ENCODE measurements at regions not wholly inside any gene's neighbourhood (a gene's known extent, or its start where the extent isn't known, plus 50 kb on each side); places are given as distances from the start of the nearest gene placed in this dataset.

DNA sequence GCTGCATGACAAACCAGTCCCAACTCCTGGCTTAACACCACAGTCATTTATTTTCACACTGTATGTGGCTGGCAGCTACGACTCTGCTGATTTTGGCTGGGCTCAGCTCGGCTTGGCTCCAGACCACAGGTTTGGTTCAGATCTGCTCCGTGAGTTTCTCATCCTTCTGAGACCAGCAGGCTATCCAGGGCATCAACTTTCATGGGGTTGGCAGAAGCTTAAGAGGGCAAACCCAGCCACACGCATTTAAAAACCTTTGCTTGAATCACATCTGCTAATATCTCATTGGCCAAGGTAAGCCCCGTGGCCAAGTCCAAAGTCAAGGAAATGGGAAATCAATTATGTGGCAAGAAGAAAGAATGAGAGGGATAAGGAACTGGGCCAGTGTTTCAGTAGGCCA is 574.2 kb downstream of the MATN1 start:
- TF ChIP-seq EZH2 (IDR thresholded peaks at IDR 0.05; ENCODE audit: borderline replicate concordance, insufficient read depth, low read length, poor library complexity, severe bottlenecking) (no peak), POLR2AphosphoS5 (IDR thresholded peaks at IDR 0.05) (no peak), SMC3 (conservative IDR thresholded peaks at IDR 0.05; ENCODE audit: poor library complexity) (no peak)
- TF ChIP-seq, protein P1, sequence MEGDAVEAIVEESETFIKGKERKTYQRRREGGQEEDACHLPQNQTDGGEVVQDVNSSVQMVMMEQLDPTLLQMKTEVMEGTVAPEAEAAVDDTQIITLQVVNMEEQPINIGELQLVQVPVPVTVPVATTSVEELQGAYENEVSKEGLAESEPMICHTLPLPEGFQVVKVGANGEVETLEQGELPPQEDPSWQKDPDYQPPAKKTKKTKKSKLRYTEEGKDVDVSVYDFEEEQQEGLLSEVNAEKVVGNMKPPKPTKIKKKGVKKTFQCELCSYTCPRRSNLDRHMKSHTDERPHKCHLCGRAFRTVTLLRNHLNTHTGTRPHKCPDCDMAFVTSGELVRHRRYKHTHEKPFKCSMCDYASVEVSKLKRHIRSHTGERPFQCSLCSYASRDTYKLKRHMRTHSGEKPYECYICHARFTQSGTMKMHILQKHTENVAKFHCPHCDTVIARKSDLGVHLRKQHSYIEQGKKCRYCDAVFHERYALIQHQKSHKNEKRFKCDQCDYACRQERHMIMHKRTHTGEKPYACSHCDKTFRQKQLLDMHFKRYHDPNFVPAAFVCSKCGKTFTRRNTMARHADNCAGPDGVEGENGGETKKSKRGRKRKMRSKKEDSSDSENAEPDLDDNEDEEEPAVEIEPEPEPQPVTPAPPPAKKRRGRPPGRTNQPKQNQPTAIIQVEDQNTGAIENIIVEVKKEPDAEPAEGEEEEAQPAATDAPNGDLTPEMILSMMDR (IDR thresholded peaks at IDR 0.05; ENCODE audit: poor library complexity, severe bottlenecking), result no peak

All from neural cell (in vitro differentiated cells).